HEK293 (cell line): ENCODE measurements at regions not wholly inside any gene's neighbourhood (a gene's known extent, or its start where the extent isn't known, plus 50 kb on each side); places are given as distances from the start of the nearest gene placed in this dataset.

Experiments
- BCL11A ChIP-seq: fragments of 450-650 bp; formaldehyde crosslinking; IDR thresholded peaks from 2 replicates; pipeline ENCODE4 v1.5.1; 2016; ENCODE audit warnings: low read depth, missing biosample characterization, missing genetic modification characterization
- MYNN ChIP-seq: fragments of 450-650 bp; formaldehyde crosslinking; IDR thresholded peaks from 2 replicates; pipeline ENCODE4 v1.5.1; 2016; ENCODE audit warnings: missing biosample characterization, missing genetic modification characterization, borderline replicate concordance
- ZBTB21 ChIP-seq: fragments of 450-650 bp; formaldehyde crosslinking; IDR thresholded peaks from 2 replicates; pipeline ENCODE4 v1.5.1; 2017; ENCODE audit warnings: missing biosample characterization, missing genetic modification characterization
- ZNF174 ChIP-seq: fragments of 450-650 bp; formaldehyde crosslinking; IDR thresholded peaks from 2 replicates; pipeline ENCODE4 v1.5.0; 2017; ENCODE audit warnings: missing biosample characterization, mild to moderate bottlenecking, missing genetic modification characterization
- ZNF274 ChIP-seq, 2 experiments: fragments of 200-500 bp in 1 of 2; fragments of 450-650 bp in 1 of 2; sonication (Bioruptor generic) in 1 of 2; formaldehyde crosslinking in 1 of 2; IDR thresholded peaks; 2 replicates each; pipeline versions ENCODE4 v1.5.1 to v1.6.1; 2014 to 2016; ENCODE audit warnings: borderline replicate concordance in 1 of 2, inconsistent platforms in 1 of 2, low read length in 1 of 2, missing biosample characterization in 1 of 2, missing genetic modification characterization in 1 of 2
- ZNF501 ChIP-seq: fragments of 450-650 bp; formaldehyde crosslinking; IDR thresholded peaks from 2 replicates; pipeline ENCODE4 v1.5.1; 2016; ENCODE audit warnings: missing biosample characterization, missing genetic modification characterization
- ZNF677 ChIP-seq: fragments of 450-650 bp; IDR thresholded peaks from 2 replicates; pipeline ENCODE4 v1.5.0; 2018; ENCODE audit warnings: missing biosample characterization, mild to moderate bottlenecking, missing genetic modification characterization, moderate library complexity
- TF ChIP-seq, protein P1 (sequence below): fragments of 450-650 bp; formaldehyde crosslinking; IDR thresholded peaks from 2 replicates; pipeline ENCODE4 v1.5.1; 2016; ENCODE audit warnings: missing biosample characterization, missing genetic modification characterization
- TF ChIP-seq, protein P2 (sequence below): fragments of 450-650 bp; formaldehyde crosslinking; IDR thresholded peaks from 2 replicates; pipeline ENCODE4 v1.5.1; 2016; ENCODE audit warnings: missing biosample characterization, missing genetic modification characterization

DNA sequence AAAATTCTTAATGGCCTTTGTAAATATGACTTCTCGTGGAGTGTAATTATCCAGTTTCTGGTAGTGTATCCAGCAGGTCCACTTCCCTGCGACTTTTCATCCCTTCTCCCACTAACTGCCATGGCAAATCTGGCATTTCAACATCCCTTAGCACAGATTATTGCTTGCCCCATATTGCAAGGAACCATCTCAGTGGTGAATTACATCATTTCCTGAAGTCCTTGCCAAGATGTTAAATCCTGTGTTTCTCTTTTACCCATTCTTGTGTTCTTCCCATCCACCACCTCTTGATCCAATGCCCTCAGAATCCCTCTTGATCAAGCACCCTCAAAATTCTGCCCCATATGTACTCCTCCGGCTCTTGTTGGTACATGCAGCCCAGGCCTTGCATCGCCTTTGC, 88.1 kb upstream of the ZNF81 start:
- TF ChIP-seq, protein P1, sequence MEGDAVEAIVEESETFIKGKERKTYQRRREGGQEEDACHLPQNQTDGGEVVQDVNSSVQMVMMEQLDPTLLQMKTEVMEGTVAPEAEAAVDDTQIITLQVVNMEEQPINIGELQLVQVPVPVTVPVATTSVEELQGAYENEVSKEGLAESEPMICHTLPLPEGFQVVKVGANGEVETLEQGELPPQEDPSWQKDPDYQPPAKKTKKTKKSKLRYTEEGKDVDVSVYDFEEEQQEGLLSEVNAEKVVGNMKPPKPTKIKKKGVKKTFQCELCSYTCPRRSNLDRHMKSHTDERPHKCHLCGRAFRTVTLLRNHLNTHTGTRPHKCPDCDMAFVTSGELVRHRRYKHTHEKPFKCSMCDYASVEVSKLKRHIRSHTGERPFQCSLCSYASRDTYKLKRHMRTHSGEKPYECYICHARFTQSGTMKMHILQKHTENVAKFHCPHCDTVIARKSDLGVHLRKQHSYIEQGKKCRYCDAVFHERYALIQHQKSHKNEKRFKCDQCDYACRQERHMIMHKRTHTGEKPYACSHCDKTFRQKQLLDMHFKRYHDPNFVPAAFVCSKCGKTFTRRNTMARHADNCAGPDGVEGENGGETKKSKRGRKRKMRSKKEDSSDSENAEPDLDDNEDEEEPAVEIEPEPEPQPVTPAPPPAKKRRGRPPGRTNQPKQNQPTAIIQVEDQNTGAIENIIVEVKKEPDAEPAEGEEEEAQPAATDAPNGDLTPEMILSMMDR (tag by site-specific recombination) = no peak
- TF ChIP-seq ZNF677 (tag by site-specific recombination) = no peak
- TF ChIP-seq BCL11A = no peak
- TF ChIP-seq MYNN (tag by site-specific recombination) = no peak
- TF ChIP-seq ZBTB21 (tag by site-specific recombination) = no peak
- TF ChIP-seq, protein P2, sequence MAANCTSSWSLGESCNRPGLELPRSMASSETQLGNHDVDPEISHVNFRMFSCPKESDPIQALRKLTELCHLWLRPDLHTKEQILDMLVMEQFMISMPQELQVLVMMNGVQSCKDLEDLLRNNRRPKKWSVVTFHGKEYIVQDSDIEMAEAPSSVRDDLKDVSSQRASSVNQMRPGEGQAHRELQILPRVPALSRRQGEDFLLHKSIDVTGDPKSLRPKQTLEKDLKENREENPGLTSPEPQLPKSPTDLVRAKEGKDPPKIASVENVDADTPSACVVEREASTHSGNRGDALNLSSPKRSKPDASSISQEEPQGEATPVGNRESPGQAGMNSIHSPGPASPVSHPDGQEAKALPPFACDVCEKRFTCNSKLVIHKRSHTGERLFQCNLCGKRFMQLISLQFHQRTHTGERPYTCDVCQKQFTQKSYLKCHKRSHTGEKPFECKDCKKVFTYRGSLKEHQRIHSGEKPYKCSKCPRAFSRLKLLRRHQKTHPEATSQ (tag by site-specific recombination) = no peak
- no peak for TF ChIP-seq ZNF174 (tag by site-specific recombination)
- TF ChIP-seq ZNF274 (IDR thresholded peaks at IDR 0.05; ENCODE audit: low read length) = no peak
- no peak for TF ChIP-seq ZNF274 (tag by site-specific recombination; IDR thresholded peaks at IDR 0.05; ENCODE audit: borderline replicate concordance)
- no peak for TF ChIP-seq ZNF501 (tag by site-specific recombination)
